B cell (primary cell): ENCODE measurements at regions not wholly inside any gene's neighbourhood (a gene's known extent, or its start where the extent isn't known, plus 50 kb on each side); places are given as distances from the start of the nearest gene placed in this dataset.

Experiments
- ATAC-seq: fragments of 200-7000 bp; cut with Tn5 transposase; one replicate; pipeline ENCODE4 v1.10.0; 2021; ENCODE audit warnings: low read depth, mild to moderate bottlenecking, moderate number of reproducible peaks, moderate library complexity
- CTCF ChIA-PET: fragments of 350-600 bp; sonication (Branson Sonifier 250); formaldehyde crosslinking; loops from one replicate; lab custom pipeline; 2021; ENCODE audit warnings: antibody characterized with exemption, inconsistent platforms; lab: Charles Lee
- POLR2A ChIA-PET: fragments of 350-600 bp; sonication (Branson Sonifier 250); formaldehyde crosslinking; loops from one replicate; lab custom pipeline; 2021; ENCODE audit warnings: antibody characterized with exemption; lab: Charles Lee
- DNase-seq: peaks from one replicate; pipeline ENCODE4 v3.0.0; 2013
- H2AFZ ChIP-seq: 2 replicates; pipeline ENCODE4 v1.6.1; 2012; ENCODE audit warnings: mild to moderate bottlenecking, low read depth, low read length; ENCODE audit not compliant: insufficient read depth, poor library complexity, severe bottlenecking
- H3K27ac ChIP-seq, 2 donors: 1 replicate in 1 of 2; 2 replicates in 1 of 2; pipeline ENCODE4 v1.5.1; 2012 to 2013; ENCODE audit warnings: low read length in 2 of 2, mild to moderate bottlenecking in 2 of 2, moderate library complexity in 1 of 2
- H3K27me3 ChIP-seq, 4 experiments: fragments of 200-600 bp in 1 of 4; sonication (generic) in 1 of 4; replicated peaks in 1 of 4; 1 replicate in 2 of 4; 2 replicates in 2 of 4; pipeline versions ENCODE4 v1.6.1 to v1.7.0; 2013 to 2016; ENCODE audit warnings: low read length in 3 of 4, mild to moderate bottlenecking in 2 of 4, mixed read lengths in 1 of 4, moderate library complexity in 1 of 4; ENCODE audit not compliant: insufficient read depth in 4 of 4, control insufficient read depth in 3 of 4; ENCODE audit errors: control extremely low read depth in 1 of 4
- H3K36me3 ChIP-seq, 2 experiments: replicated peaks in 1 of 2; 1 replicate in 1 of 2; 2 replicates in 1 of 2; pipeline versions ENCODE4 v1.6.1 to v1.7.1; 2013; ENCODE audit warnings: low read length in 1 of 2; ENCODE audit not compliant: insufficient read depth in 2 of 2, control insufficient read depth in 1 of 2; ENCODE audit errors: control extremely low read depth in 1 of 2, extremely low read depth in 1 of 2
- H3K4me1 ChIP-seq, 2 donors: fragments of 200-600 bp in 1 of 2; sonication (generic) in 1 of 2; 1 replicate in 1 of 2; 2 replicates in 1 of 2; pipeline versions ENCODE4 v1.5.1 to v1.6.1; 2013 to 2017; ENCODE audit warnings: low read length in 2 of 2; ENCODE audit not compliant: control insufficient read depth in 2 of 2, insufficient read depth in 2 of 2
- H3K4me2 ChIP-seq: replicated peaks from 2 replicates; pipeline ENCODE3; 2012; ENCODE audit warnings: mild to moderate bottlenecking, low read depth, low read length; ENCODE audit not compliant: poor library complexity, severe bottlenecking
- H3K4me3 ChIP-seq, 5 experiments: fragments of 200-600 bp in 1 of 5; sonication (generic) in 1 of 5; 1 replicate in 3 of 5; 2 replicates in 2 of 5; pipeline versions ENCODE4 v1.5.1 to v1.7.0; 2011 to 2016; ENCODE audit warnings: low read length in 4 of 5, mild to moderate bottlenecking in 4 of 5, low read depth in 2 of 5, control low read depth in 1 of 5, moderate library complexity in 1 of 5; ENCODE audit not compliant: insufficient read depth in 1 of 5; ENCODE audit errors: control extremely low read depth in 1 of 5, extremely low read depth in 1 of 5
- H3K79me2 ChIP-seq: fragments of 200-600 bp; sonication (generic); one replicate; pipeline ENCODE4 v1.6.0; 2016; ENCODE audit warnings: low read length; ENCODE audit not compliant: control insufficient read depth, insufficient read depth
- H3K9ac ChIP-seq: fragments of 200-600 bp; sonication (generic); 2 replicates; pipeline ENCODE4 v1.6.1; 2017; ENCODE audit warnings: mild to moderate bottlenecking, low read length, moderate library complexity
- H3K9me3 ChIP-seq, 3 donors: one replicate each; pipeline versions ENCODE4 v1.6.1 to v1.7.1; 2013; ENCODE audit warnings: low read length in 2 of 3; ENCODE audit not compliant: control insufficient read depth in 2 of 3, insufficient read depth in 1 of 3; ENCODE audit errors: control extremely low read depth in 1 of 3
- H4K20me1 ChIP-seq: 2 replicates; pipeline ENCODE4 v1.6.0; 2012; ENCODE audit warnings: mild to moderate bottlenecking, low read length; ENCODE audit not compliant: insufficient read depth, control insufficient read depth, poor library complexity, severe bottlenecking
- H3K27ac Mint-ChIP-seq: one replicate; pipeline ENCODE4 v1.8.0; 2021; ENCODE audit warnings: mixed read lengths
- H3K27me3 Mint-ChIP-seq: one replicate; pipeline ENCODE4 v1.8.0; 2021; ENCODE audit warnings: mixed read lengths
- H3K4me1 Mint-ChIP-seq: one replicate; pipeline ENCODE4 v1.8.0; 2021; ENCODE audit warnings: mixed read lengths
- H3K4me3 Mint-ChIP-seq: one replicate; pipeline ENCODE4 v1.8.0; 2021; ENCODE audit warnings: mixed read lengths
- H3K9me3 Mint-ChIP-seq: one replicate; pipeline ENCODE4 v1.8.0; 2022; ENCODE audit warnings: mixed read lengths; ENCODE audit not compliant: insufficient read depth
- CTCF ChIP-seq: fragments of 200-600 bp; IDR thresholded peaks from one replicate; pipeline ENCODE4 v1.8.0; 2022; ENCODE audit warnings: antibody characterized with exemption, mild to moderate bottlenecking
- EZH2 ChIP-seq: IDR thresholded peaks from 2 replicates; pipeline ENCODE4 v1.6.1; 2012; ENCODE audit warnings: borderline replicate concordance, low read depth, mild to moderate bottlenecking, moderate library complexity, low read length; ENCODE audit not compliant: insufficient read depth, poor library complexity, severe bottlenecking
- WGBS: methylation state at CpG from one replicate; pipeline ENCODE4 v1.1.5; 2013; ENCODE audit warnings: missing lambda C conversion rate; ENCODE audit not compliant: insufficient coverage; 5-methylcytosine and 5-hydroxymethylcytosine counted together
- intact Hi-C: fragments of 100-400 bp; cut with micrococcal nuclease; formaldehyde crosslinking; loops from one replicate; pipeline ENCODE4 v1.10.0; 2022

GRCh38 chr3:79902151-79902550 lies 134.4 kb upstream of the ROBO1 start:
- no peaks in the 10 kb centered on the region for H3K36me3 ChIP-seq
- no CpG with 5 or more reads among the region's 3 CpGs for WGBS
- H3K9ac ChIP-seq = no peak overlapping the region
- Mint-ChIP-seq H3K4me3 (no peak overlapping the region), H3K4me1 (no peaks in the 10 kb centered on the region), H3K9me3 (peaks cover 3% of the 10 kb centered on the region), H3K27ac (no peak overlapping the region), H3K27me3 (no peaks in the 10 kb centered on the region)
- intact Hi-C loops = no loop called here
- ChIA-PET CTCF (no interaction called here), POLR2A (no interaction called here)
- no peaks in the 10 kb centered on the region for H3K4me1 ChIP-seq
- H3K4me3 ChIP-seq = no peak overlapping the region
- no peaks in the 10 kb centered on the region for H3K79me2 ChIP-seq
- no peak overlapping the region for H3K4me2 ChIP-seq
- H4K20me1 ChIP-seq = no peaks in the 10 kb centered on the region
- H2AFZ ChIP-seq = no peak overlapping the region
- no peaks in the 10 kb centered on the region for H3K27me3 ChIP-seq
- no peak overlapping the region for H3K27ac ChIP-seq
- no peaks in the 10 kb centered on the region for H3K9me3 ChIP-seq
- no peak for ATAC-seq
- DNase-seq = no peak
- TF ChIP-seq CTCF = no peak
- TF ChIP-seq EZH2 = no peak

- no peak overlapping the region for H3K4me3 ChIP-seq
- Mint-ChIP-seq H3K4me1 (no peaks in the 10 kb centered on the region), H3K9me3 (peaks cover 3% of the 10 kb centered on the region), H3K4me3 (no peak overlapping the region), H3K27ac (no peak overlapping the region), H3K27me3 (no peaks in the 10 kb centered on the region)
- DNase-seq (no peak), ATAC-seq (no peak)
- H2AFZ ChIP-seq = no peak overlapping the region
- H3K27ac ChIP-seq = no peak overlapping the region
- no peaks in the 10 kb centered on the region for H3K36me3 ChIP-seq
- POLR2A ChIA-PET = no interaction called here
- no peaks in the 10 kb centered on the region for H3K9me3 ChIP-seq
- no peak for TF ChIP-seq CTCF
- no peak for TF ChIP-seq EZH2
- WGBS = no CpG with 5 or more reads among the region's 4 CpGs
- no peak overlapping the region for H3K4me2 ChIP-seq
- no peak overlapping the region for H3K9ac ChIP-seq
- no peaks in the 10 kb centered on the region for H3K79me2 ChIP-seq
- intact Hi-C loops = no loop called here
- H3K27me3 ChIP-seq = no peaks in the 10 kb centered on the region
- no peaks in the 10 kb centered on the region for H3K4me1 ChIP-seq
- no peaks in the 10 kb centered on the region for H4K20me1 ChIP-seq
- CTCF ChIA-PET = no interaction called here
Observed at GRCh38 chr3:79898907-79899306, 131.1 kb upstream of the ROBO1 start.
